ENCODE measurements at regions not wholly inside any gene's neighbourhood (a gene's known extent, or its start where the extent isn't known, plus 50 kb on each side); places are given as distances from the start of the nearest gene placed in this dataset.
A peak's percentile ranks its signal among the peaks of the same experiment; 100 is the strongest.

- Histone ChIP-seq H3K27me3 (no peaks in the 10 kb centered on the region), H3K27ac (no peak overlapping the region), H3K4me1 (ENCODE audit: low read depth) (no peaks in the 10 kb centered on the region), H3K36me3 (no peaks in the 10 kb centered on the region), H3K4me3 (no peak overlapping the region), H3K9me3 (ENCODE audit: low read depth) (no peaks in the 10 kb centered on the region)
- TF ChIP-seq, protein P1, sequence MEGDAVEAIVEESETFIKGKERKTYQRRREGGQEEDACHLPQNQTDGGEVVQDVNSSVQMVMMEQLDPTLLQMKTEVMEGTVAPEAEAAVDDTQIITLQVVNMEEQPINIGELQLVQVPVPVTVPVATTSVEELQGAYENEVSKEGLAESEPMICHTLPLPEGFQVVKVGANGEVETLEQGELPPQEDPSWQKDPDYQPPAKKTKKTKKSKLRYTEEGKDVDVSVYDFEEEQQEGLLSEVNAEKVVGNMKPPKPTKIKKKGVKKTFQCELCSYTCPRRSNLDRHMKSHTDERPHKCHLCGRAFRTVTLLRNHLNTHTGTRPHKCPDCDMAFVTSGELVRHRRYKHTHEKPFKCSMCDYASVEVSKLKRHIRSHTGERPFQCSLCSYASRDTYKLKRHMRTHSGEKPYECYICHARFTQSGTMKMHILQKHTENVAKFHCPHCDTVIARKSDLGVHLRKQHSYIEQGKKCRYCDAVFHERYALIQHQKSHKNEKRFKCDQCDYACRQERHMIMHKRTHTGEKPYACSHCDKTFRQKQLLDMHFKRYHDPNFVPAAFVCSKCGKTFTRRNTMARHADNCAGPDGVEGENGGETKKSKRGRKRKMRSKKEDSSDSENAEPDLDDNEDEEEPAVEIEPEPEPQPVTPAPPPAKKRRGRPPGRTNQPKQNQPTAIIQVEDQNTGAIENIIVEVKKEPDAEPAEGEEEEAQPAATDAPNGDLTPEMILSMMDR (IDR thresholded peaks at IDR 0.05; ENCODE audit: low read depth, low read length): no peak
- DNase-seq (ENCODE audit: low read depth in 1 of 2, low spot score in 1 of 2): peak in 1 of 2 donors; percentile 9
These were observed 325.5 kb downstream of the SATB1 start for GRCh38 chr3:18099611-18100010.

DNA sequence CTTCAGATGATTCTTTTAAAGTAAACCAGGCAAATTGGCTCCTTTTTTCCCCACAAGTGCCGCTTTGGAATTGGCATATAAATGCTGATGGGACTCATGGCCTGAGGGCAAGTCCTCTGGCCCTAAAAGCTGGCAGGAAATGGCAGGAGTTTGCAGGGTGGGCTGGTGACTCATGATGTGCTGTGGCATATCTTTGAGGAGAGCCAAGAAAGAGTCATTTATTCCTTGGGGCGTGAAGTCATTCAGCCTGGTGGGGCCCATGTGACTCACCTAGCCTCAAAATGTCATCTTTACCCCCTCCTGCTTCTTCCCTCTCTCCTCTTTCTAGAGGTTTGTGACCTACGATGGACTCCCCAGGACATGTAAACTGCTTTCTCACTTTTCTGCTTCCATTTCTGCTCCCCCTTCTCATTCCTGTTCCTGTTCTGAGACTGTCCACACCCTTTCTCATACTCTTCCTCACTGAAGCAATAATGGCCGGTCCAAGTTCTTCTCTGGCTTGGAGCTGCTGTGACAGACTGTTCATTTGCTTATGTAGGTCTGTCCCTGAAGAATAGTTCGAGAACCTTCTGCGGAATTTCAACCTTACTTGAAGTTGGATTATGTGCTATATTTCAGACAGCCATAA, 326.1 kb downstream of the SATB1 start:
- TF ChIP-seq, protein P1 (IDR thresholded peaks at IDR 0.05; ENCODE audit: low read depth, low read length): no peak
- no peak overlapping the region for H3K4me3 ChIP-seq
- H3K36me3 ChIP-seq: no peaks in the 10 kb centered on the region
- no peaks in the 10 kb centered on the region for H3K4me1 ChIP-seq (ENCODE audit: low read depth)
- DNase-seq (ENCODE audit: low read depth in 1 of 2, low spot score in 1 of 2): peak in 1 of 2 donors; percentile 54
- H3K27me3 ChIP-seq: no peaks in the 10 kb centered on the region
- no peaks in the 10 kb centered on the region for H3K9me3 ChIP-seq (ENCODE audit: low read depth)
- no peak overlapping the region for H3K27ac ChIP-seq

DNA sequence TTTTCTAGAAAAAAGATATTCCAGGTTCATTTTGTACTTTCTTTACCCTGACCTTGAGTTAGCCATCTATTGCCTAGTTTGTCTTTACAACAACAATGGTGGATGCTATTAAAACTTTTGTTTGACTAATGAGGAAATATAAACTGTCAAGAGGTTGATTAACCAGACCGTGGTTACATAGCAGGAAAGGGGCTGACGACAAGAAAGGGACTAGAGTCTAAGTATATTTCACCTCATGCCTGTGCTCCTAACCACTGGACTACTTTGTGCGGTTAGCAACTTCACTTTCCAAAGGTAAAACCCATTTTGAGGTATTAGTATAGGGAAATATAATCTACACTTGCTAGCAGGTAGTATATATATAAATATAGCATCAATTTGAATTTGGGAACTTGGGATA, 327.1 kb downstream of the SATB1 start:
- TF ChIP-seq, protein P1 (IDR thresholded peaks at IDR 0.05; ENCODE audit: low read depth, low read length): no peak
- H3K36me3 ChIP-seq: no peaks in the 10 kb centered on the region
- no peak for DNase-seq (ENCODE audit: low read depth in 1 of 2, low spot score in 1 of 2)

GRCh38 chr3:18097473-18097872, 327.7 kb downstream of the SATB1 start:
- Histone ChIP-seq H3K4me3 (no peak overlapping the region), H3K9me3 (ENCODE audit: low read depth) (no peaks in the 10 kb centered on the region), H3K4me1 (ENCODE audit: low read depth) (no peaks in the 10 kb centered on the region), H3K27ac (no peak overlapping the region), H3K27me3 (no peaks in the 10 kb centered on the region), H3K36me3 (no peaks in the 10 kb centered on the region)
- no peak for DNase-seq (ENCODE audit: low read depth in 1 of 2, low spot score in 1 of 2)
- TF ChIP-seq, protein P1 (IDR thresholded peaks at IDR 0.05; ENCODE audit: low read depth, low read length): no peak

More for the DNA sequence above, 327.1 kb downstream of the SATB1 start:
- no peaks in the 10 kb centered on the region for H3K4me1 ChIP-seq (ENCODE audit: low read depth)
- no peaks in the 10 kb centered on the region for H3K27me3 ChIP-seq
- H3K4me3 ChIP-seq: no peak overlapping the region
- no peaks in the 10 kb centered on the region for H3K9me3 ChIP-seq (ENCODE audit: low read depth)
- no peak overlapping the region for H3K27ac ChIP-seq

- no peak overlapping the region for H3K27ac ChIP-seq
- no peaks in the 10 kb centered on the region for H3K27me3 ChIP-seq
- H3K4me3 ChIP-seq: no peak overlapping the region
- TF ChIP-seq, protein P1 (IDR thresholded peaks at IDR 0.05; ENCODE audit: low read depth, low read length): no peak
- no peak for DNase-seq (ENCODE audit: low read depth in 1 of 2, low spot score in 1 of 2)
- H3K36me3 ChIP-seq: no peaks in the 10 kb centered on the region
- H3K9me3 ChIP-seq (ENCODE audit: low read depth): no peaks in the 10 kb centered on the region
- H3K4me1 ChIP-seq (ENCODE audit: low read depth): peaks cover 6% of the 10 kb centered on the region
These were observed 332.4 kb downstream of the SATB1 start for GRCh38 chr3:18092726-18093125.

Data from cardiac muscle cell (in vitro differentiated cells and primary cell).